Karpas-422 (cell line): ENCODE measurements at regions not wholly inside any gene's neighbourhood (a gene's known extent, or its start where the extent isn't known, plus 50 kb on each side); places are given as distances from the start of the nearest gene placed in this dataset.
"Not testable (repeated sequence)": the region's sequence is repeated elsewhere in the genome, so short reads cannot be mapped to it uniquely, and the experiment has no call there.

Experiments used
- DNase-seq: peaks from one replicate; pipeline ENCODE4 v3.0.0-alpha.2; 2015
- H2AFZ ChIP-seq: fragments of 200-600 bp; sonication (generic); 2 replicates; pipeline ENCODE4 v1.6.1; 2014; ENCODE audit warnings: antibody characterized with exemption, low read length, mixed read lengths
- H3K27ac ChIP-seq: fragments of 200-600 bp; sonication (generic); 2 replicates; pipeline ENCODE4 v1.5.1; 2014; ENCODE audit warnings: mild to moderate bottlenecking, low read length, moderate library complexity
- H3K27me3 ChIP-seq: fragments of 200-600 bp; sonication (generic); 2 replicates; pipeline ENCODE4 v1.6.1; 2014; ENCODE audit warnings: low read length, mixed read lengths
- H3K36me3 ChIP-seq: fragments of 200-600 bp; sonication (generic); 2 replicates; pipeline ENCODE4 v1.6.1; 2014; ENCODE audit warnings: low read length, mixed read lengths; ENCODE audit not compliant: insufficient read depth
- H3K4me1 ChIP-seq: fragments of 200-600 bp; sonication (generic); 2 replicates; pipeline ENCODE4 v1.6.1; 2014; ENCODE audit warnings: mild to moderate bottlenecking, low read length, mixed read lengths
- H3K4me2 ChIP-seq: fragments of 200-600 bp; sonication (generic); 2 replicates; pipeline ENCODE4 v1.6.1; 2014; ENCODE audit warnings: low read length, low read depth, mild to moderate bottlenecking; ENCODE audit not compliant: poor library complexity, severe bottlenecking
- H3K4me3 ChIP-seq: fragments of 200-600 bp; sonication (generic); 2 replicates; pipeline ENCODE4 v1.5.1; 2014; ENCODE audit warnings: mild to moderate bottlenecking, antibody characterized with exemption, low read length, mixed read lengths
- H3K79me2 ChIP-seq: fragments of 200-600 bp; sonication (generic); 2 replicates; pipeline ENCODE4 v1.6.1; 2014; ENCODE audit warnings: mild to moderate bottlenecking, low read length, mixed read lengths
- H3K9ac ChIP-seq: fragments of 200-600 bp; sonication (generic); 2 replicates; pipeline ENCODE4 v1.6.0; 2014; ENCODE audit warnings: low read length
- H3K9me2 ChIP-seq: fragments of 200-600 bp; sonication (generic), shearing (Covaris generic); replicated peaks from 2 replicates; pipeline ENCODE4 v1.6.0; 2014; ENCODE audit warnings: mild to moderate bottlenecking, low read length, moderate library complexity; ENCODE audit not compliant: insufficient read depth
- H3K9me3 ChIP-seq: fragments of 300-700, 200-600 bp; sonication (generic); 2 replicates; pipeline ENCODE4 v1.6.1; 2014; ENCODE audit warnings: low read length, mixed read lengths
- H4K20me1 ChIP-seq: fragments of 200-600 bp; sonication (generic); 2 replicates; pipeline ENCODE4 v1.6.1; 2014; ENCODE audit warnings: mild to moderate bottlenecking, antibody characterized with exemption, low read length, low read depth; ENCODE audit not compliant: insufficient read depth

DNA sequence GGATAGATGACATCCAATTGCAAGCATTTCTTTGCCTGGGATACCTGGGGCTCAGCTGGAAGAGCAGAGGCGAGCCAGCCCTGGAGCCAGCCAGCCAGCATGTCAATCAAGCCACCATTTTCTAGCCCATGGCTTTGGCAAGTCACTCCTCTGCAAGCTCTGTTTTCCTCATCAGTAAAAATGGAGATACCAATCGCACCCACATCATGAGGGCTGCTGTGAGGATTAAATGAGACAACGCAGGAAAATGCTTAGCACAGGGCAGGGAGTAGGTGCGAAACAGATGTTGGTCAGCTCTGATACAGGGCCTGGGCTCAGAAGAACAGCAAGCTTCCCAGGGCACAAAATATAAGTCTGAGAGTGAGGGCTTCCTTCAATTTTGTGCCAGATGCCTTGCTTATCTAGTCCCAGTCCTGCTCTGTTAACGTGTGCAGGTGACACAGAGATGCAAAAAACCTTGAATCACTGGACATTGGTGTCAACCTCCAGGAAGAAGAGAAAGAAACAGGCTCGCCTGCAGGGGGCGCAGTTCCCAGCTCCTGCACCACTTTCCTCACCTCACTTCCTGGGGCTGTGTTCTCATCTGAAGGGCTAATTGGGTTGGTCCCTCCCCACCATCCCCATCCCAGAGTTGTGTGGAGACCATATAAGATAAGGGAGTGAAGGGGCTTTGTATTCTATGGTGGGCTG lies 72.8 kb upstream of the CACUL1 start:
- Histone ChIP-seq H3K4me3 (no peak overlapping the region), H3K36me3 (no peaks in the 10 kb centered on the region), H3K79me2 (no peaks in the 10 kb centered on the region), H2AFZ (no peak overlapping the region), H3K9ac (no peak overlapping the region), H3K27me3 (no peaks in the 10 kb centered on the region), H3K9me2 (no peaks in the 10 kb centered on the region), H3K4me1 (no peaks in the 10 kb centered on the region), H3K4me2 (no peak overlapping the region), H3K27ac (no peak overlapping the region), H4K20me1 (no peaks in the 10 kb centered on the region), H3K9me3 (no peaks in the 10 kb centered on the region)
- DNase-seq, result peak; percentile 57

DNA sequence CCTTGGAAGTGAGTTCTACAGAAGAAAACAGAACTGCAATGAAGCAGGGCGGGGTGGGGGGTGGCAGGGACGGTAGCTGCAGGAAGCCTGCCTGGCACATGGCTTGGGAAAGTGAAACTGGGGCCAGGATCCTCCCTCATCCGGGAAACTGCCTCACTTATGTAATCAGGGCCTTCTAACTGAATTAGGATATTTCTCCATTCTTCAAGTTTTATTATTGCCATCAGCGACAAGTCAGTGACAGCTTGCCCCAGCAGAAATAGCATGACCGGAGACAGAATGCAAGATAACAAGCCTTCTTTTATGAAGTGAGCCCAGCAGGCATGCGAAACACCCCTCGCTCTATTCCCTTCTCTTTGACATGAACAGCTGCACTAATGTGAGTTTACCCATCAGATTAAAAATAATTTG lies 77.5 kb upstream of the CACUL1 start:
- H3K9me3 ChIP-seq, result no peaks in the 10 kb centered on the region

DNA sequence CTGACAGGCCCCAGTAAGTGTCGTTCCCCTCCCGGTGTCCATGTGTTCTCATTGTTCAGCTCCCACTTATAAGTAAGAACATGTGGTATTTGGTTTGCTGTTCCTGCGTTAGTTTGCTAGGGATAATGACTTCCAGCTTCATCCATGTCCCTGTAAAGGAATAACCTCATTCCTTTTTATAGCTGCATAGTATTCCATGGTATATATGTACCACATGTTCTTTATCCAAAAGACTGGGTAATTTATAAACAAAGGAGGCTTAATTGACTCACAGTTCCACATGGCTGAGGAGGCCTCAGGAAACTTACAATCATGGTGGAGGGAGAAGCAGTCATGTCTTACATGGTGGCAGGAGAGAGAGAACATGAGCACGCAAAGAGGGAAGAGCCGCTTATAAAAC lies 79.6 kb upstream of the CACUL1 start:
- H3K27me3 ChIP-seq, H4K20me1 ChIP-seq, H3K4me3 ChIP-seq, H2AFZ ChIP-seq, H3K9ac ChIP-seq, H3K27ac ChIP-seq, H3K4me2 ChIP-seq, H3K9me2 ChIP-seq, H3K4me1 ChIP-seq, DNase-seq, H3K9me3 ChIP-seq, H3K79me2 ChIP-seq, H3K36me3 ChIP-seq: not testable (repeated sequence)

More for the DNA sequence above, 77.5 kb upstream of the CACUL1 start:
- no peaks in the 10 kb centered on the region for H4K20me1 ChIP-seq
- H3K79me2 ChIP-seq, result no peaks in the 10 kb centered on the region
- H3K4me1 ChIP-seq, result no peaks in the 10 kb centered on the region
- no peak overlapping the region for H3K4me3 ChIP-seq
- H3K4me2 ChIP-seq, result no peak overlapping the region
- DNase-seq, result no peak
- H3K27ac ChIP-seq, result no peak overlapping the region
- H3K9ac ChIP-seq, result no peak overlapping the region
- no peak overlapping the region for H2AFZ ChIP-seq
- H3K36me3 ChIP-seq, result no peaks in the 10 kb centered on the region
- no peaks in the 10 kb centered on the region for H3K9me2 ChIP-seq
- H3K27me3 ChIP-seq, result no peaks in the 10 kb centered on the region

DNA sequence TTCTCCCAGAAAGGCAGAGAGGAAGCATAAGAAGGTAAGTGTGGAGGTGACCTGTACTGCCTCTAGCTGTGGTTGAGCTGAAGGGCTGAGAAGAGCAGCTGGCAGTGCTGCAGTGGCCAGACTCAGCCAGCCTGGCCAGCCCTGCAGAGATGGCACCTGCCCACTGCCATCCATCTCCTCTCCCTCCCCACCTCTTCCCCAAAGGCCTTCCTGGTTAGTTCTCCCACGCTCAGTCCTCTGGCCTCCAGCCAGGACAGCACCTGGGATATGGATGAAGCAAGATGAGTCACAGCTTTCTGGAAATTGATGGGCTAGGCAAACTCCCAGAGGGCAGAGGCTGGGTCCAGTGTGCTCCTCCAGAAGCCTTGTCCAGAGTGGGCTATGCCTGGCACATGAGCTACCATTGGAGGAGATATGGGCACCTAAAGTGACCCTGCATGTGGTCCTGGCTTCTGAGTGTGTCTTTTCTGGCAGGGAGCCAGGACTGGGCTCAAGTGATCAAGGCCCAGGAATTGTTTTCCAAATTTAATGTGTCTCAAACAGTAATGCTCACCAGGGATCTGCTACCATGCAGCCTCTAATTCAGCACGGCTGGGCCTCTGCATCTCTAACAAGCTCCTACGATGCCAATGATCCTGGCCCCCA lies 81.0 kb upstream of the CACUL1 start:
- no peaks in the 10 kb centered on the region for H3K4me1 ChIP-seq
- no peaks in the 10 kb centered on the region for H3K79me2 ChIP-seq
- no peak for DNase-seq
- no peak overlapping the region for H3K9ac ChIP-seq
- no peak overlapping the region for H3K4me2 ChIP-seq
- no peaks in the 10 kb centered on the region for H3K9me2 ChIP-seq
- no peaks in the 10 kb centered on the region for H4K20me1 ChIP-seq
- no peak overlapping the region for H3K27ac ChIP-seq
- no peak overlapping the region for H2AFZ ChIP-seq
- H3K4me3 ChIP-seq, result no peak overlapping the region
- no peaks in the 10 kb centered on the region for H3K36me3 ChIP-seq
- H3K27me3 ChIP-seq, result no peaks in the 10 kb centered on the region
- no peaks in the 10 kb centered on the region for H3K9me3 ChIP-seq

DNA sequence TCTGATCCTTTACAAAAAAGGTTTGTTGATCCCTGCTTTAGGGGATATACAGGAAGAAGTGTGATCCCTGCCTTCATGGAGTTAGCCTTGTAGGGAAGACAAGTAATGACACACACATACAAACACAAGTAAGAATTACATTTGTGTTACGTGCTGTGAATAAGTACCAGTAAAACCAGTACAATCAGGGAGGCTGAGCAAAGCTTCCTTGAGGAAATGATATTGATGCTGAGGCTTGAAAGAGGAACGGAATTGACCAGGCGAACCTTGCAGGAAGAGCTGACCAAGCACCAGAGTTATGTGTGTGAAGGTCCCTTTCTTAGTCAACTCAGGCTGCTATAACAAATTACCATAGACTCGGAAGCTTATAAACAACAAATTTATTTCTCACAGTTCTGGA lies 83.6 kb upstream of the CACUL1 start:
- H3K4me2 ChIP-seq, result no peak overlapping the region
- no peaks in the 10 kb centered on the region for H3K9me3 ChIP-seq
- no peaks in the 10 kb centered on the region for H3K27me3 ChIP-seq
- no peaks in the 10 kb centered on the region for H3K79me2 ChIP-seq
- DNase-seq, result no peak
- H3K9ac ChIP-seq, result no peak overlapping the region
- H3K4me3 ChIP-seq, result no peak overlapping the region
- no peaks in the 10 kb centered on the region for H3K4me1 ChIP-seq
- H4K20me1 ChIP-seq, result no peaks in the 10 kb centered on the region
- no peak overlapping the region for H3K27ac ChIP-seq
- H2AFZ ChIP-seq, result no peak overlapping the region
- no peaks in the 10 kb centered on the region for H3K9me2 ChIP-seq
- H3K36me3 ChIP-seq, result no peaks in the 10 kb centered on the region

DNA sequence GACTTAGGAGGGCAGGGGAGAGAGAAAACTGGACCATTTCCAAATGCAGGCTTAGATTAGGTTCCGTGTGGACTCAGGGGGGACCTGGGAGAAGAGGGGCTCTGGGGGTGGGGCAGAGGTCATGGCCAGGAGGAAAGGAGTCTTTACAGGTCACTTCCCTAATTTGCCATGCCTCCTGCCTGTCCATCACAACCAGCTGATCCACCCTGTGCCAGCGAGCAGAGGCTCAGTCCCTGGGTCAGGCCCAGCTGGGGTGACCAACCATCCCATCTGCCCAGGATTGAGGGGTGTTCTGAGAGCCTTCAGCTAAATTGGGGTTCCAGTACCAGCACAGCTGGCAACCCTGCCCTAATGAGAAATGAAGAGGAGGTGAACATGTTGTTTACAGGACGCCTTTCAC lies 84.6 kb upstream of the CACUL1 start:
- H3K36me3 ChIP-seq, result no peaks in the 10 kb centered on the region
- H3K9me2 ChIP-seq, result no peaks in the 10 kb centered on the region
- DNase-seq, result no peak
- H3K27me3 ChIP-seq, result no peaks in the 10 kb centered on the region
- no peak overlapping the region for H3K4me3 ChIP-seq
- no peak overlapping the region for H2AFZ ChIP-seq
- no peaks in the 10 kb centered on the region for H4K20me1 ChIP-seq
- H3K9ac ChIP-seq, result no peak overlapping the region
- H3K4me1 ChIP-seq, result no peaks in the 10 kb centered on the region
- H3K4me2 ChIP-seq, result no peak overlapping the region
- no peaks in the 10 kb centered on the region for H3K9me3 ChIP-seq
- no peak overlapping the region for H3K27ac ChIP-seq
- no peaks in the 10 kb centered on the region for H3K79me2 ChIP-seq

DNA sequence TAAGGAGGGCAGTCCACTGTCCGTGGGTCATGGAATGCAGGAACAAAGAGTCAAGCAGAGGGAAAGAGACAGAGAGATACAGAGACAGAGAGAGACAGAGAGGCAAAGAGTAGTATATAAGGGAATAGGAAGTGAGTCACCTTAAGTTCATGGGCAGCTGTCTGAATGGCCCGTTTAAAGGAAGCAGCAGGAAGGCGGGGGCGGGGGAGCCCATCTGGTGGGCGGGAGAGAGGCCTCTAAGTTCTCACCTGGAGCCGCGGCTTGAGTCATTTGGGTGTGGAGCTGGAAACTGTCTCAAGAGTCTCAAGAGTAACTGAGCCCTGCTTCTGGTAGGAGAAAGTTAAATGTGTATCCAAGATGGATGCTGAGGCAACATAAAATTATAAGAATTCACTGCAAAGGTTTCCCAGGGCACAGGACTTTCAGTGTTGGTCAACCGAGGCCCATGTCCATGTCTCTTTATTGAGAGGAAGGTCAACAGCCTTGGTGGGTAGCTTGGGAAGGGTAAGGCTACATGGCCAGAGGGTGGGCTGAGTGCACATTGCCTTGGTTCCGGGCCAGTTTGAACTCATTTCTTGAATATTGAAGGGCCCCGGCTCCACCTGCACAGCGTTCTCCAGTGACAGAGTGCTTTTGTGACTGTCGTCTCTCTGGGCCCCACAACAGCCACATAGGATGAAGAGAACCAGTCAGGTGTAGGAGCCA lies 85.5 kb upstream of the CACUL1 start:
- H3K9ac ChIP-seq, result no peak overlapping the region
- no peak for DNase-seq
- no peak overlapping the region for H2AFZ ChIP-seq
- no peak overlapping the region for H3K27ac ChIP-seq
- H3K4me2 ChIP-seq, result no peak overlapping the region
- no peaks in the 10 kb centered on the region for H4K20me1 ChIP-seq
- H3K36me3 ChIP-seq, result no peaks in the 10 kb centered on the region
- no peaks in the 10 kb centered on the region for H3K27me3 ChIP-seq
- H3K9me3 ChIP-seq, result no peaks in the 10 kb centered on the region
- no peaks in the 10 kb centered on the region for H3K4me1 ChIP-seq
- no peaks in the 10 kb centered on the region for H3K79me2 ChIP-seq
- no peak overlapping the region for H3K4me3 ChIP-seq
- no peaks in the 10 kb centered on the region for H3K9me2 ChIP-seq

DNA sequence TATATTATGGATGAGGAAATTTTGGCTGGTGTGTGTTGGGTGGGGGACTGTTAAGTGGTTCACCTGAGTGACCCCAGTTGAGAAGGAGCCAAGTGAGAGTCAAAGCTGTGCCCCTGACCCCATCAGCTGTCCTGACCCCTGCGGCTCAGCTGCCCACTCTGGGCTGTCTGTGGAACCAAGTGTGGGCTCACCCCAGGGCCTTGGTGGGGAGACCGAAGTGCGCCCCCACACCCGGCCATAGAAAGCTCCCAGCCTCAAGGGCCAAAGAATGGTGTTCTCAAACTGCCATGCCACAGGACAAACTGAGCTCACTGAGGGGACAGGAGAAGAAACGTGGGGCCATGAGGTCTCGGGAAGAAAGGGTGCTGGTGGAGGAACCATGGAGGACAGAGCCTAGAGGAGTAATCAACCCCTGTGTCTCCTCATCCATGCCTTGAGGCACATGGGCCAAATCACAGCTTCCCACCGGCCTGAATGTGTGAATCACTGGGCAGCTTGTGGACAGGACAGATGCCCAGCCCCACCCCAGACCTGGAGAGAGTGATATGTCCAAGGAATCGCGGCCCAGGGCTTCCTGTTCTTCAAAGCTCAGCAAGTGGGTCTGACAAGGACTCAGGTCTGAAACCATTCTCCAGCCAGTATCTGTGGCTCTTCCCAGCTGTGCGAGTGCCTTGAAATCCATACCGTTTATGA lies 86.2 kb upstream of the CACUL1 start:
- H4K20me1 ChIP-seq, result no peaks in the 10 kb centered on the region
- H3K27me3 ChIP-seq, result no peaks in the 10 kb centered on the region
- no peak overlapping the region for H3K9ac ChIP-seq
- H3K4me3 ChIP-seq, result no peak overlapping the region
- H3K9me3 ChIP-seq, result no peaks in the 10 kb centered on the region
- no peaks in the 10 kb centered on the region for H3K4me1 ChIP-seq
- H2AFZ ChIP-seq, result no peak overlapping the region
- DNase-seq, result no peak
- no peak overlapping the region for H3K27ac ChIP-seq
- no peaks in the 10 kb centered on the region for H3K36me3 ChIP-seq
- no peak overlapping the region for H3K4me2 ChIP-seq
- no peaks in the 10 kb centered on the region for H3K79me2 ChIP-seq
- no peaks in the 10 kb centered on the region for H3K9me2 ChIP-seq
